ENCODE measurements at regions not wholly inside any gene's neighbourhood (a gene's known extent, or its start where the extent isn't known, plus 50 kb on each side); places are given as distances from the start of the nearest gene placed in this dataset.

- DNase-seq (ENCODE audit: low spot score) = peak; percentile 29
Observed at GRCh38 chr5:115686738-115687074, 60.9 kb upstream of the TMED7 start.

GRCh38 chr5:115686051-115686737 lies 60.4 kb upstream of the TMED7 start:
- no peak for DNase-seq (ENCODE audit: low spot score)

GRCh38 chr5:115685490-115685889 lies 59.7 kb upstream of the TMED7 start:
- no peak for DNase-seq (ENCODE audit: low spot score)

GRCh38 chr5:115684513-115685037 lies 58.7 kb upstream of the TMED7 start:
- no peak for DNase-seq (ENCODE audit: low spot score)

- DNase-seq (ENCODE audit: low spot score) = no peak
Observed at GRCh38 chr5:115683081-115683480, 57.2 kb upstream of the TMED7 start.

Measured in RKO (cell line).